K562 (cell line): ENCODE measurements at regions not wholly inside any gene's neighbourhood (a gene's known extent, or its start where the extent isn't known, plus 50 kb on each side); places are given as distances from the start of the nearest gene placed in this dataset.

Source experiments
- ATAC-seq: fragments of 200-7000 bp; cut with Tn5 transposase; 3 replicates; pipeline ENCODE4 v1.9.1; 2020; ENCODE audit warnings: moderate library complexity
- BruUV-seq: library from RNA; stranded (reverse); fragments of 400-500 nt; replicated peaks from 2 replicates; lab custom pipeline; 2021; lab: Mats Ljungman, UMichigan
- CTCF ChIA-PET: fragments of 300-600 bp; formaldehyde crosslinking; extraction: SDS; loops from one replicate; lab custom pipeline; 2021; ENCODE audit warnings: low intra/inter-chr PET ratio; lab: Yijun Ruan, JAX
- POLR2A ChIA-PET: fragments of 300-600, 350-650 bp; sonication (Branson Sonifier 250); formaldehyde crosslinking; extraction: SDS; loops from one replicate; lab custom pipeline; 2021; ENCODE audit warnings: antibody characterized with exemption, inconsistent platforms; lab: Yijun Ruan, JAX
- DNase-seq, 4 experiments: peaks; one replicate each; pipeline versions ENCODE4 v3.0.0 to v3.0.0-alpha.2; 2011 to 2018; ENCODE audit warnings: low spot score in 3 of 4, mixed read lengths in 3 of 4; ENCODE audit errors: extremely low read depth in 1 of 4
- FAIRE-seq: peaks from 2 replicates; lab custom pipeline; 2011; peaks lifted over from hg19 to GRCh38; lab: Jason Lieb, UNC
- H2AFZ ChIP-seq: 2 replicates; pipeline ENCODE4 v1.6.0; 2011; ENCODE audit warnings: low read depth, low read length, control low read depth, inconsistent platforms
- H3K27ac ChIP-seq: fragments of 200-600 bp; 3 replicates; pipeline ENCODE4 v1.8.0; 2011; ENCODE audit warnings: low read depth, mild to moderate bottlenecking, control low read depth, inconsistent platforms, low read length, moderate library complexity, mixed read lengths; ENCODE audit errors: extremely low read depth
- H3K27me3 ChIP-seq, 2 experiments: fragments of 300-600 bp in 1 of 2; 2 replicates in 1 of 2; 3 replicates in 1 of 2; pipeline versions ENCODE4 v1.6.0 to v1.8.0; 2011; ENCODE audit warnings: inconsistent platforms in 2 of 2, low read length in 2 of 2, mild to moderate bottlenecking in 1 of 2, mixed read lengths in 1 of 2, moderate library complexity in 1 of 2; ENCODE audit not compliant: control insufficient read depth in 2 of 2, insufficient read depth in 2 of 2
- H3K36me3 ChIP-seq: fragments of 300-600 bp; 3 replicates; pipeline ENCODE4 v1.8.0; 2011; ENCODE audit warnings: mild to moderate bottlenecking, low read length, inconsistent platforms; ENCODE audit not compliant: control insufficient read depth, insufficient read depth
- H3K4me1 ChIP-seq, 2 experiments: fragments of 200-600 bp in 1 of 2; replicated peaks in 1 of 2; 2 replicates in 1 of 2; 3 replicates in 1 of 2; pipeline versions ENCODE4 v1.5.1 to v1.8.0; 2011; ENCODE audit warnings: inconsistent platforms in 2 of 2, low read length in 2 of 2, mild to moderate bottlenecking in 1 of 2, mixed read lengths in 1 of 2, moderate library complexity in 1 of 2; ENCODE audit not compliant: control insufficient read depth in 2 of 2, insufficient read depth in 2 of 2
- H3K4me2 ChIP-seq: 2 replicates; pipeline ENCODE4 v1.6.1; 2011; ENCODE audit warnings: low read length, control low read depth, inconsistent platforms, mixed read lengths; ENCODE audit not compliant: insufficient read depth
- H3K4me3 ChIP-seq: fragments of 200-600 bp; sonication (generic), shearing (Covaris generic); 2 replicates; pipeline ENCODE4 v1.5.1; 2016; ENCODE audit warnings: control low read depth, inconsistent platforms
- H3K79me2 ChIP-seq: fragments of 200-600 bp; 3 replicates; pipeline ENCODE4 v1.8.0; 2011; ENCODE audit warnings: low read length, inconsistent platforms; ENCODE audit not compliant: control insufficient read depth, insufficient read depth
- H3K9ac ChIP-seq, 2 experiments: 2 replicates each; pipeline versions ENCODE4 v1.6.0 to v1.6.1; 2011; ENCODE audit warnings: low read depth in 2 of 2, low read length in 2 of 2, control low read depth in 1 of 2, inconsistent platforms in 1 of 2, mild to moderate bottlenecking in 1 of 2, mixed read lengths in 1 of 2; ENCODE audit not compliant: insufficient read depth in 1 of 2
- H3K9me1 ChIP-seq: one replicate; pipeline ENCODE4 v1.6.0; 2011; ENCODE audit warnings: inconsistent platforms, mild to moderate bottlenecking, low read length, moderate library complexity; ENCODE audit not compliant: control insufficient read depth, insufficient read depth
- H3K9me3 ChIP-seq: replicated peaks from 2 replicates; pipeline ENCODE4 v1.5.1; 2011; ENCODE audit warnings: low read depth, low read length, inconsistent platforms; ENCODE audit not compliant: control insufficient read depth, insufficient read depth
- H4K20me1 ChIP-seq: replicated peaks from 2 replicates; pipeline ENCODE4 v1.6.1; 2011; ENCODE audit warnings: low read length, inconsistent platforms, mixed read lengths; ENCODE audit not compliant: control insufficient read depth, insufficient read depth
- CEBPZ ChIP-seq: fragments of 150-350 bp; IDR thresholded peaks from 2 replicates; pipeline ENCODE4 v1.6.1; 2014; ENCODE audit warnings: low read depth, mild to moderate bottlenecking, low read length, borderline replicate concordance
- CREBBP ChIP-seq: IDR thresholded peaks from one replicate; pipeline ENCODE4 v1.6.1; 2012; ENCODE audit warnings: low read depth, mild to moderate bottlenecking, control low read depth, inconsistent platforms, low read length
- E2F1 ChIP-seq: sonication (generic); formaldehyde crosslinking; IDR thresholded peaks from 2 replicates; pipeline ENCODE4 v1.8.1; 2023; ENCODE audit warnings: mild to moderate bottlenecking, missing genetic modification reagents, moderate library complexity
- ELF1 ChIP-seq: fragments of 200-800 bp; sonication (Bioruptor generic); IDR thresholded peaks from 2 replicates; pipeline ENCODE4 v1.6.1; 2016; ENCODE audit warnings: missing genetic modification characterization, missing compliant biosample characterization
- GTF2E2 ChIP-seq: fragments of 200-800 bp; sonication (Bioruptor generic); IDR thresholded peaks from 2 replicates; pipeline ENCODE4 v1.6.1; 2016; ENCODE audit warnings: missing genetic modification characterization, missing compliant biosample characterization
- KLF13 ChIP-seq: fragments of 450-650 bp; IDR thresholded peaks from 2 replicates; pipeline ENCODE4 v1.6.1; 2016; ENCODE audit warnings: missing genetic modification characterization, low read depth, mild to moderate bottlenecking, missing compliant biosample characterization, moderate library complexity, borderline replicate concordance
- MBD2 ChIP-seq: sonication (generic); IDR thresholded peaks from 2 replicates; pipeline ENCODE4 v1.6.1; 2016; ENCODE audit warnings: low read depth, borderline replicate concordance
- NELFE ChIP-seq: IDR thresholded peaks from 2 replicates; pipeline ENCODE4 v1.6.1; 2011; ENCODE audit warnings: mild to moderate bottlenecking; ENCODE audit not compliant: insufficient read depth, insufficient read length
- PHF8 ChIP-seq: fragments of 200-600 bp; sonication (generic); IDR thresholded peaks from 2 replicates; pipeline ENCODE4 v1.6.1; 2012; ENCODE audit warnings: mixed run types, mild to moderate bottlenecking, inconsistent platforms, low read length, moderate library complexity, borderline replicate concordance
- SIN3B ChIP-seq: fragments of 450-650 bp; IDR thresholded peaks from 2 replicates; pipeline ENCODE4 v1.6.1; 2017; ENCODE audit warnings: low read depth, mild to moderate bottlenecking, moderate library complexity
- SRSF1 ChIP-seq: fragments of 200-400 bp; formaldehyde crosslinking; IDR thresholded peaks from 2 replicates; pipeline ENCODE4 v1.6.1; 2017; ENCODE audit warnings: mild to moderate bottlenecking, low read depth, low read length, moderate library complexity
- TCFL5 ChIP-seq: fragments of 250-450 bp; sonication (Bioruptor Pico); conservative IDR thresholded peaks from 2 replicates; pipeline ENCODE4 v1.6.1; 2021; ENCODE audit warnings: mild to moderate bottlenecking, moderate library complexity, matching md5 sums
- TEAD4 ChIP-seq, 2 experiments: sonication (generic) in 1 of 2; formaldehyde crosslinking in 1 of 2; IDR thresholded peaks; 2 replicates each; pipeline versions ENCODE4 v1.6.1 to v1.8.0; 2012 to 2022; ENCODE audit warnings: borderline replicate concordance in 1 of 2, inconsistent platforms in 1 of 2, low read length in 1 of 2, mild to moderate bottlenecking in 1 of 2, missing genetic modification reagents in 1 of 2
- U2AF2 ChIP-seq: fragments of 200-400 bp; formaldehyde crosslinking; optimal IDR thresholded peaks from 2 replicates; pipeline ENCODE3; 2017; ENCODE audit warnings: low read depth, mild to moderate bottlenecking, low read length
- WHSC1 ChIP-seq: IDR thresholded peaks from one replicate; pipeline ENCODE4 v1.6.1; 2012; ENCODE audit warnings: low read length, control low read depth, inconsistent platforms
- ZBTB8A ChIP-seq: fragments of 450-650 bp; IDR thresholded peaks from 2 replicates; pipeline ENCODE4 v1.6.1; 2018; ENCODE audit warnings: mild to moderate bottlenecking, moderate library complexity; ENCODE audit not compliant: partially characterized antibody
- ZC3H8 ChIP-seq: fragments of 450-650 bp; IDR thresholded peaks from 2 replicates; pipeline ENCODE4 v1.6.1; 2017
- ZNF324 ChIP-seq: fragments of 250-450 bp; sonication (Bioruptor Pico); IDR thresholded peaks from 2 replicates; pipeline ENCODE4 v1.4.0; 2020; ENCODE audit warnings: mild to moderate bottlenecking
- ZNF347 ChIP-seq: fragments of 450-650 bp; formaldehyde crosslinking; IDR thresholded peaks from 2 replicates; pipeline ENCODE4 v1.4.0; 2020; ENCODE audit warnings: low read depth, mild to moderate bottlenecking, moderate library complexity
- ZNF57 ChIP-seq: fragments of 450-650 bp; formaldehyde crosslinking; IDR thresholded peaks from 2 replicates; pipeline ENCODE4 v1.4.0; 2020; ENCODE audit warnings: mild to moderate bottlenecking, moderate library complexity
- WGBS: fragments of 100-300 bp; shearing (Covaris generic); methylation state at CpG from one replicate; pipeline ENCODE4 v1.1.6; 2016; ENCODE audit warnings: low coverage, mixed read lengths; ENCODE audit not compliant: insufficient coverage; ENCODE audit errors: missing lambda C conversion rate; 5-methylcytosine and 5-hydroxymethylcytosine counted together
- in situ Hi-C: fragments of 300-500 bp; cut with MboI; formaldehyde crosslinking; loops from 4 replicates; pipeline ENCODE4 v1.15.0; 2018; ENCODE audit warnings: inconsistent platforms, mixed read lengths
- intact Hi-C: fragments of 100-400 bp; cut with micrococcal nuclease; formaldehyde crosslinking; loops from 2 replicates; pipeline ENCODE4 v1.14.2; 2022

- TF ChIP-seq E2F1 (CRISPR knock-in tag) = no peak
- no peak for TF ChIP-seq ZNF324 (CRISPR knock-in tag)
- TF ChIP-seq SRSF1 = no peak
- TF ChIP-seq ZNF57 (CRISPR knock-in tag) = no peak
These were observed 72.4 kb upstream of the GADL1 start (continued) for GRCh38 chr3:30966896-30967295.

GRCh38 chr3:30970183-30970582 is 75.7 kb upstream of the GADL1 start:
- intact Hi-C loops = no loop called here
- WGBS = 8% methylated on average over 2 of the region's 2 CpGs
- no peak for DNase-seq
- POLR2A ChIA-PET = no interaction called here
- Histone ChIP-seq H3K27me3 (no peaks in the 10 kb centered on the region), H3K9me1 (no peaks in the 10 kb centered on the region), H3K9me3 (no peaks in the 10 kb centered on the region), H3K79me2 (no peaks in the 10 kb centered on the region), H3K36me3 (no peaks in the 10 kb centered on the region), H2AFZ (no peak overlapping the region), H3K27ac (no peak overlapping the region), H3K9ac (no peak overlapping the region), H3K4me2 (no peak overlapping the region), H4K20me1 (no peaks in the 10 kb centered on the region), H3K4me1 (no peaks in the 10 kb centered on the region), H3K4me3 (no peak overlapping the region)
- no peak for ATAC-seq
- no TSS peak for BruUV-seq
- CTCF ChIA-PET = no interaction called here
- in situ Hi-C loops = no loop called here
- no peak for FAIRE-seq
- TF ChIP-seq ZC3H8 (no peak), GTF2E2 (no peak), CREBBP (no peak), WHSC1 (no peak), U2AF2 (no peak), CEBPZ (no peak), ELF1 (tag) (no peak), PHF8 (no peak), KLF13 (tag) (no peak), NELFE (no peak), TCFL5 (CRISPR knock-in tag) (no peak), MBD2 (no peak), ZBTB8A (no peak), TEAD4 (IDR thresholded peaks at IDR 0.05; ENCODE audit: low read length) (no peak), TEAD4 (CRISPR knock-in tag; IDR thresholded peaks at IDR 0.05; ENCODE audit: borderline replicate concordance) (no peak), SIN3B (no peak), ZNF347 (CRISPR knock-in tag) (no peak)
